Cerebellar cortex (tissue), 1 donor: ENCODE measurements at regions not wholly inside any gene's neighbourhood (a gene's known extent, or its start where the extent isn't known, plus 50 kb on each side); places are given as distances from the start of the nearest gene placed in this dataset.
"Not testable (repeated sequence)": the region's sequence is repeated elsewhere in the genome, so short reads cannot be mapped to it uniquely, and the experiment has no call there.

Experiments
- DNase-seq: peaks from one replicate; pipeline ENCODE4 v3.0.0-alpha.2; 2015; ENCODE audit warnings: low spot score

GRCh38 chr6:21282360-21282759 lies 311.2 kb upstream of the SOX4 start:
- DNase-seq: not testable (repeated sequence)

DNA sequence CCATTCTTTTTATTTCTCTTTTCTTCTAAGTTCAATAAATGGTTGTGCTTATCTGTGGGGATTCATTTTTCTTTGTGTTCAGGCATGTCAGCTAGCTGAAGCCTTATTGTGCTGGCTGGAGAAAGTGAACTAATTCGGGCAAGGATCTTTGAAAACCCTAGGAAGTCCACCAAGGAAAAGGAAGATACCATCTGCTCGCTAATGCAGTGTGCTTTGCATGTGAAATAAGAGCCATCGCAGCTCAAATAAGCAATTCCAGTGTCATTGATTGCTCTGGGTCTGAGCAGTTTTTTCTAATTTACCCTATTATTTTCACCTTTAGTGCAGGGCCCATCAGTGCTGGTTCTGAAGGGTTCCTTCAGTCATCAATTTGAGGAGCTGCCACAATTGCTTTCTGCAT lies 309.4 kb upstream of the SOX4 start:
- peak; percentile 29 for DNase-seq

GRCh38 chr6:21284706-21285105 lies 308.8 kb upstream of the SOX4 start:
- DNase-seq: no peak

- DNase-seq: no peak
These were observed 299.4 kb upstream of the SOX4 start for GRCh38 chr6:21294144-21294543.

DNA sequence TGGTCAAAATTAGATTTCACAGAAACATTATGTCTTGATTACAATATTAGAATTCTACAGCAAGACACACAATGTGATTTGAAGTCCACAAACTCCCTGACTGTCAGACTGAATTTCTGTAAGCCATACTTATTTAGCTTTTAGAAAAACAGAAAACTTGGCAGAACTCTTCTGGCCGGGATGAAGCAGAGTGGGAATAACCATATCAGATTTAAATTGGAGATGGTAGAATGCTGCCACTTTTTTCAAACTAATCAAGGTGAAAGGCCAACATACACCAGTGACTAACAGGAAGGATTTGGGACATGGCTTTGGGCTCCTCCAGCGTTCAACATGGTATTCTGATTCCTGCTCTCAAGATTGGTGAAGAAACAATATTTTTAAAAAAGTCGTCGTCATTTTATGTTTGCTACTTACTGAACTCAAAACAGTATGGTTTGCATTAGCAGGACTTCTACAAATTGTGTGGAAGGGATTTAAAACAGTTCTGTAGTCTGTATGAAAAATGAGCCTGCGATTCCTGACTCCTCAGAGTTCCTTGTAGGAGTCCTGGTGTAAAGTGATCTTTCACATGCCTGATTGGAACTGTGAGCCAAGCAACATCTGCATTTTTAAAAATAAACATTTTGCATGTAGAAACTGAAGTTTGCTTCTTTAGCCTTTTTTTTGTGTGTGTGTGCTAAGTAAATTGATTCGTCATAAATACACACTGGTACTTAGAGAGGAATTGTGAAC lies 297.9 kb upstream of the SOX4 start:
- no peak for DNase-seq

- DNase-seq: no peak
These were observed 295.9 kb upstream of the SOX4 start for GRCh38 chr6:21297665-21298064.

DNA sequence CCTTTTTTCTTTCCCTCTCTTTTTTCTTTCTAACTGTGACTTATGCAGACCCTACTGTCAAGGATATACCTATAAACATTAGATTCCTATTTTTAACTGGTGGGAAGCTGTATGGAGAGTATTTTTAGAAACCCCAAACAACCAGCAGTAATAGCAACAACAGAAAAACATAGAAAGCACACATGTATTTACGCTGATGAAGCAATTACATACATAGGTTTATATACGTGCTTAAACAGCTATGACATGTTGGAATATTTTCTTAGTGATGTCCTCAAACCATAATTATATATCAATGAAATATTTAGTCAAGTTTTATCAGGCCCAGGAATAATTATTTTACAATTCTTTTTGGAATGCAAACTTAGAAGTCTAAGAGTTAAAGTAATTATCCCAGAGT lies 294.3 kb upstream of the SOX4 start:
- DNase-seq: no peak

DNA sequence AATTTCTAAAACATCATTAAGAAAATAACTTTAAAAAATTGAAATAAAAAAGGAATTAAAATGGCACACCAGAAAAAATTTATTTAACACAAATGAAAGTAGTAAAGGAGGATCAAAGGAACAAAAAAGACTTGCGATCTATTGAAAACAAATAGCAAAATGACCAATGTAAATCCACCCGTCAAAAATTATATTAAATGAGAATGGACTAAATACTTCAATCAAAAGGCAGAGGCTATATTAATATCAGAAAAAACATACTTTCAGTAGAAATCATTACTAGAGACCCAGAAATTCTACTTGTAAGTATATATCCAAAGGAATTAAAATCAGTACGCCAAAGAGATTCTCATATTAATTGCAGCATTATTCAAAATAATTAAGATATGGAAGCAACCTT lies 293.1 kb upstream of the SOX4 start:
- no peak for DNase-seq

DNA sequence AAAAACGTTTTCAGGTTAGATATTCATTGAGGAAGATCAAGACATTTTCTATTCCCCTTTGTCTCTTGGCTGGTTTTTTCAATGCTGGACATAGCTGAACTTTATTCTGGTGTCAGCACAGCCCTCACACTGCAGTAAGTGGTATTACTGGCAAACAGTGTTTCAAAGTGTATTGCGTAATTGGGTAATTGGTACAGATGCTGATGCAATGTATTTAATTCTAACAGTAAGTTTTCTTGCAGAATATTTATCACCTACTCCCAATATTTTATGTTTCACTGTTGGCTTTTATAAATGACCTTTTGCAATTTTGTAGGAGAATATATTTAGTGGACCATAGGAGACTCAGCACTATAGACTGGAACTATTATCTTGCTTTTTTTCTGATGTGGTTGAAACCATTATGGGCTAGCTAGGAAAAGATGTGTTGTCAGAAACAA lies 287.6 kb upstream of the SOX4 start:
- DNase-seq: no peak

DNA sequence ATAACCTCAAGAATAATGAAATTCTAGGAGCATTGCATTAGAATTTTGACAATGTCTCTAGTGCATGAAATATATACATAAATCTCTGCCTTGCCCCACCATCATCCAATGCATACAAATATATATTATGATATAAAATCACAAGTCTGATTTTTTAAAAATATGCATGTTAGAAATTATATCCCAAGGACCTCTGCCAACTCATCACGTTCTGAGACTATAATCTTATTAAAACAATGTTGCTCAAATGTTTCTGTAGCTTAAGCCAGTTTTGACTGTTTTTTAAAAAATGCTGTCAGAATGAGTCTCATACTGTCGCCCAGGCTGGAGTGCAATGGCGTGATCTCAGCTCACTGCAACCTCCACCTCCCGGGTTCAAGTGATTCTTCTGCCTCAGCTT lies 287.0 kb upstream of the SOX4 start:
- no peak for DNase-seq

DNA sequence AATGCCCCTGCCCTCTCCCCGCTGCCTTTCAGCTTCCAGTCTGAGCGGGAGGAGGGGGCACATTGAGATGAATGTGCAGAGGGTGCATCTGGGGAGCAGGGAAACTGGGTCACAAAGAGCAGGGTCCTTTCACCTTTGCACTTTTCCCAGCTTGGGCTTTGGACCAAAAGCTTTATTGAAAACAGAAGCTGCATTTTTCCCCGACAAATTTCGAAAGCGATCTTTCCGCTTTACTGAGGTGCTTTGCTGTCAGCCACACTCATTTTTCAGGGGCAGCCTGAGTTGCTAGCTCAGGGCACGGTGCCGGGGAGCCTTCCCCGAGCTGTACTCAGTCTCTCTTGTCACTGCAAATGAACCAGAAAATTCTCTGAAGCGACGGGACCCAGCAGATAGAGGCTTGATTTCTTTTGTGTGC lies 283.7 kb upstream of the SOX4 start:
- peak; percentile 28 for DNase-seq

DNA sequence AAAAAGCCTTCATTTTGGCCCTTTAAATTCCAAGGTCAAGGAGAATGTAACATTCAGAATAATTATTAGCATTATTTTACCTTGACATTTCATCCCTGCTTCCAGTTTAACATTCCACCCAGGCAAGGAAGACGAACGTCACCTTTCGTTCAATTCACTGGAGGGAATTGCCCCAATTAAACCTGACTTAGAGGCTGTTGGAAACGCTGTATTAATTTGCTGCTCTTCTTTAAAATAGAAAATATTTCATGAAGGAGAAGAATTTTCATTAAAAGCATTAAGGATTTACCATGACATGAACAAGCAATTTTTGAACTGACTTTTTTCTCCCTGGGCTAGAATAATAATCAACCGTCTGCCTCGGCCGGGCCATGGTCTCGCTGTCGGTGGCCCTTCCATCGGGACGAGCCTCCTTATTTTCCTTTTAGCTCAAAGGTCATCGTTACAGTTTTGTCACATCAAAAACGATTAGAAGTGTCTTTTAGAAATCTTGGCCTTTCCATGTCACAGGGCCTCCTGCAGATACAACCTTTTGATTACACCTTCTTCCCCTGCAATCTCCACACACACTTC lies 282.9 kb upstream of the SOX4 start:
- DNase-seq: no peak

- no peak for DNase-seq
These were observed 281.4 kb upstream of the SOX4 start for GRCh38 chr6:21312118-21312517.

DNA sequence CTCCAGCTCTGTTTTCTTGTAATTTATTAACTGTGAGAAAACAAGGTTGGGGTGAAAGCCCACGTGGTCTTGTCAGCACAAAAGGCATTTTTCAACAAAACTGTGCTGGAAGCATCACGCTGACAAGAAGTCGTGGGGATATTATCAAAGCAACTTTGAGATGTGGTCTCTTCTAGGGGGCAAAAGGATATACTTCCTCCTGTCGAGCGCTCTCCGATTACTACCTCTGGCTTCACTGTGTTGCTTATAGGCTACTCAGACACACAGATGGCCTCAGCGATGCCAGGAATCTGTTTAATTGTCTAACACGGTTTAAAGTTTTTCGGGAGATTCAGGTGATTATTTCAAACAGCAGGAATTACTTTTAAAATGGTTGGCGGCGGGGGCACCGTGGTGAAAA lies 275.9 kb upstream of the SOX4 start:
- no peak for DNase-seq

- no peak for DNase-seq
These were observed 272.5 kb upstream of the SOX4 start for GRCh38 chr6:21321076-21321475.

DNA sequence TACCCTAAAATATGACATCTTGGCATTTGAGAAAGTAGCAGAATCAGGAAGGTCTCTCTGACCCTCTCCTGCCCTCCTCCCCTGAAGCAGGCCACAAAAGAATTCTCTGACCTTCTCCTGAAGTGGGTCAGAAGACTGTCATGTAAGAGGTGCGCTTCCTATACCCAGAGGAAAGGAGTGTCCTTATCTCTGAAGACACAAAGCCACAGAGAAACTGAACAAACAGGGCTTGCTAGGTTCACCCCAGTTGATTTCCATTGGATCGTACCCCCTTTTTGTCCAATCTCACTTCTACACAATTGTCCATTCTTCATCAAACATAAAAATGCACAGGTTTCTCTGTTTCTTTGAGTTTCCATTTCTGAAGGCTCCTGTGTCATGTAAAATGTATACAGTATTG lies 272.0 kb upstream of the SOX4 start:
- DNase-seq: no peak

GRCh38 chr6:21323577-21323976 lies 270.0 kb upstream of the SOX4 start:
- no peak for DNase-seq

DNA sequence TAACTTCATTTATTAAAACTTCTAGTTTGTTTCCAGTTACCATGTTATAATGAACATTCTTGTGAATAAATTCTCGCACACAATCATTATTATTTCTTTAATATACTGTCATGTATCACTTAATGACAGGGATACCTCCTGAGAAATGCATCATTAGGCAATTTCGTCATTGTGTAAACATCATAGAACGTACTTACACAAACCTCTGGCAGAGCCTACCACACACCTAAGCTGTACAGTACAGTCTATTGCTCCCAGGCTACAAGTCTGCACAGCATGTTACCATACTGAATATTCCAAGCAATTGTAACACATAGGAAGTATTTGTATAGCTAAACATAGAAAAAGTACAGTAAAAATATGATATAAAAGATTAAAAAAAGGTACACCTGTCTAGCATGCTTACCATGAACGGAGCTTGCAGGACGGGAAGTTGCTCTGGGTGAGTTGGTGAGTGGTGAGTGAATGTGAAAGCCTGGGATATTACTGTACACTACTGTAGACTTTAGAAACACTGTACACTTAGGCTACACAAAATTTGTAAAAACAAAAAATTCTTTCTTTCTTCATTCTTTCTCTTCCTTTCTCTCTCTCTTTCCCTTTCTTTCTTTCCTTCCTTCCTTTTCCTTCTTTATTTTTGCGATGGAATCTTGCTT lies 268.2 kb upstream of the SOX4 start:
- DNase-seq: no peak

DNA sequence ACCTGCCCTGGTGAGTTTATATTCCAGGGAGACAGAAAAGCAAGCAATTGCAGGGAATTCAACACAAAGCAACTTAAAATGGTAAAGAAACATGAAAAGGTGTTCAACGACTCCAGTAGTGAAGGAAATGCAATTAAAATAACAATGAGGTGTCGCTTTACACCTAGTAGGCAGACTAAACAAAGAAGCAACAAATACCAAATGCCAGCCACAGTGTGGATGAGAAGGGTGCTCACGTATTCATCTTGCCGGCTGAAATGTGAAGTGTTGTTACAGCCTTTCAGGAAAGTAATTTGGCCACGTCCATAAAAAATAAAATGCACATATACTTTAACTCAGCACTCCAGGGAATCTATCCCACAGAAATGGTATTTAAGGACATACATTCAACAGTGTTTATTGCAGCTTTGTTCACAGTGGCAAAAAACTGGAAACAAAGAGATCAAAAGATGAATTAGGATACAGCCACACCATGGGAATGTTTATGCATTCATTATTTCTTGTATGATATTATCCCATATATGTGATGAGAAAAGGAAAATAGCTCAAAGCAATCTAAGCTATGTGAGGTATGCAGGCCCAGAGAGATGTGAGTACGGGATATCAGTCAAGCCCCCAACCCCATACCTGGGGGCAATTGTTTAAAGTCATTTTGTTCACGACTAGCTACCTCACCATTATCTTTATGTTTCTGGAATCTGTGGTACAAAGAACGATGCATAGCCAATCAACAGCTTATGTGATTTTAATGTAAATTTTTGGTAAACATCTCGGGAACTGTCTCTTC lies 266.0 kb upstream of the SOX4 start:
- no peak for DNase-seq

GRCh38 chr6:21331235-21331634 lies 262.3 kb upstream of the SOX4 start:
- no peak for DNase-seq

GRCh38 chr6:21332077-21332476 lies 261.5 kb upstream of the SOX4 start:
- no peak for DNase-seq

DNA sequence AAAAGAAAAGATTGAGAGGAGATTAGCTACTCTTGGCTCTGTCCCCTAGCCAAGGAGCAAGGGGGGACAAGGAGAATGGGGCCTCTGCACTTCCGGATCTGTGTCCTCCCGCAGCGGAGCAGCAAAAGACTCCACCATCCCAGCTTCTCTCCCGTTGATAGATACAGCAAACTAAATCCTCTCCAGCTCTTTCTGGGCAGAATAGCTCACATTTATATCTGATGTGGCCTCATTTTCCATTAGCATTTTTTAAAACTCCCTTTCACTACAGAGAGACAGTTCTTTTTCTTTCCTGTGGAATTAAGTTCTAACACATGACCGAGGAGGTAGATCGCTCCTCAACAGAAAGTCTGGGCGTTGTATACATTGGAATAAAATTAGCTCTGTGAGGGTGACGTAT lies 260.9 kb upstream of the SOX4 start:
- DNase-seq: no peak

DNA sequence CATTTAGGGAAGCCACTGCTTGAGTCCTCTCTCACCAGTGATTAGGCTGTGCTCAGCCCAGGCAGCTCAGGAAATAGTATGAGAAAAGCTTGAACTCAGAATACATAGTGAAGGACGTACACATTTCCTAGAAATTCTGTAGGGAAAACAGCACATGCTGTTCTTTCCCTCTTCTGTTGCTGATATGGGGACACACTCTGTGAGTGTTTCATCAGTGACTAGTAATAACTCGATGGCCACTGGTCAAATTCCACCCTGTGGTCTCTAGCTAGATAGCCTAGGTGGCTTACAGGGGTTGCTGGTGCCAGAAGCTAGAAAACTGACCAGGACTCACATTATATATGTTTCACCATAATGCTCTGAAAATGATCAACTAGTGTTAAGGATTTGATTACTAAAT lies 259.8 kb upstream of the SOX4 start:
- no peak for DNase-seq
